ENCODE measurements at regions not wholly inside any gene's neighbourhood (a gene's known extent, or its start where the extent isn't known, plus 50 kb on each side); places are given as distances from the start of the nearest gene placed in this dataset.
"Not testable (repeated sequence)": the region's sequence is repeated elsewhere in the genome, so short reads cannot be mapped to it uniquely, and the experiment has no call there.

DNA sequence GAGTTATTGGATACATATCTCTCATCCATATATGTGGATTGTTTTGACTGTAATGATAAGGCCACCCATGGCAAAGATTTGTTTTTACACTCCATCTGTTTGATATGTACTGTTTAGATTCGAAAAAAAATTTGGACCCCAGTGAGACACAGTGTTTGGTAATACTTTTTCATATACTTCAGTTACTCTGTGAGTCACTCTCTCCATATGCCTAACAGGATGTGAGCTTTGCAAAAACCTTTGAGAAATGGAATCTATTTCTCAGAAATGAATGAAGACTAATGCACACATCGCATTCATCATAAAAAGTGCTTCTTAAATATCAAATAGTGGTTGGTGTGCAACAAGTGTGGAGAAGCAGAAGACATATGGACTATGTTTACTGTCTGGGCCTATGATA is 781.5 kb downstream of the SLC6A15 start:
- no peak overlapping the region for H3K4me3 Mint-ChIP-seq (ENCODE audit: low read depth)
- no peak for DNase-seq (ENCODE audit: low spot score, unreplicated experiment)
- H3K36me3 Mint-ChIP-seq (ENCODE audit: insufficient read depth), result no peaks in the 10 kb centered on the region
- no peaks in the 10 kb centered on the region for H3K27me3 Mint-ChIP-seq
- TF ChIP-seq, protein P1, sequence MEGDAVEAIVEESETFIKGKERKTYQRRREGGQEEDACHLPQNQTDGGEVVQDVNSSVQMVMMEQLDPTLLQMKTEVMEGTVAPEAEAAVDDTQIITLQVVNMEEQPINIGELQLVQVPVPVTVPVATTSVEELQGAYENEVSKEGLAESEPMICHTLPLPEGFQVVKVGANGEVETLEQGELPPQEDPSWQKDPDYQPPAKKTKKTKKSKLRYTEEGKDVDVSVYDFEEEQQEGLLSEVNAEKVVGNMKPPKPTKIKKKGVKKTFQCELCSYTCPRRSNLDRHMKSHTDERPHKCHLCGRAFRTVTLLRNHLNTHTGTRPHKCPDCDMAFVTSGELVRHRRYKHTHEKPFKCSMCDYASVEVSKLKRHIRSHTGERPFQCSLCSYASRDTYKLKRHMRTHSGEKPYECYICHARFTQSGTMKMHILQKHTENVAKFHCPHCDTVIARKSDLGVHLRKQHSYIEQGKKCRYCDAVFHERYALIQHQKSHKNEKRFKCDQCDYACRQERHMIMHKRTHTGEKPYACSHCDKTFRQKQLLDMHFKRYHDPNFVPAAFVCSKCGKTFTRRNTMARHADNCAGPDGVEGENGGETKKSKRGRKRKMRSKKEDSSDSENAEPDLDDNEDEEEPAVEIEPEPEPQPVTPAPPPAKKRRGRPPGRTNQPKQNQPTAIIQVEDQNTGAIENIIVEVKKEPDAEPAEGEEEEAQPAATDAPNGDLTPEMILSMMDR (IDR thresholded peaks at IDR 0.05; ENCODE audit: unreplicated experiment), result no peak
- H3K27ac Mint-ChIP-seq, result no peak overlapping the region
- H3K4me1 Mint-ChIP-seq (ENCODE audit: low read depth), result no peaks in the 10 kb centered on the region
- no peaks in the 10 kb centered on the region for H3K9me3 Mint-ChIP-seq (ENCODE audit: low read depth)

GRCh38 chr12:84128117-84128991 is 784.2 kb downstream of the SLC6A15 start:
- TF ChIP-seq, protein P1 (IDR thresholded peaks at IDR 0.05; ENCODE audit: unreplicated experiment), result no peak
- Mint-ChIP-seq H3K27ac (no peak overlapping the region), H3K4me1 (ENCODE audit: low read depth) (no peaks in the 10 kb centered on the region), H3K4me3 (ENCODE audit: low read depth) (no peak overlapping the region), H3K27me3 (no peaks in the 10 kb centered on the region), H3K36me3 (ENCODE audit: insufficient read depth) (no peaks in the 10 kb centered on the region), H3K9me3 (ENCODE audit: low read depth) (no peaks in the 10 kb centered on the region)
- no peak for DNase-seq (ENCODE audit: low spot score, unreplicated experiment)

GRCh38 chr12:84124211-84124610 is 788.4 kb downstream of the SLC6A15 start:
- Mint-ChIP-seq H3K9me3 (ENCODE audit: low read depth) (no peaks in the 10 kb centered on the region), H3K27ac (no peak overlapping the region), H3K4me3 (ENCODE audit: low read depth) (no peak overlapping the region), H3K27me3 (no peaks in the 10 kb centered on the region), H3K36me3 (ENCODE audit: insufficient read depth) (no peaks in the 10 kb centered on the region), H3K4me1 (ENCODE audit: low read depth) (no peaks in the 10 kb centered on the region)
- no peak for DNase-seq (ENCODE audit: low spot score, unreplicated experiment)
- TF ChIP-seq, protein P1 (IDR thresholded peaks at IDR 0.05; ENCODE audit: unreplicated experiment), result no peak

DNA sequence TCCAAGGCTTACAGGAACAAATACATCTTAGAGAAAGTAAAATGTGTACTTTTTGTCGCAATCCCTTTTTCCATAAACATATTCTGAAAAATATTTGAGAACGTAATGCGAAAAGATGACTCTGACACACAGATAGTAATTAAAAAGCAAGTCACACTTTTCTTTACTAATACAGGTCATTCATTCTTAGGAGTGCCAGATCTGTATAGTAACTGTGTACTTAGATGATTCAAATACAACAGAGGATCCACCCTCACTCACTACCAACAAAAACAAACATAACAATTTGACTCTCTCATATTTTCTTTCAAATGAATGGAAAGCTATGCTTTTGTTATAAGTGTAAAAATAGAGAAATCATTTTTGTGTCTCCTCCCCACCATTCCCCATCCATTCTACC is 795.4 kb downstream of the SLC6A15 start:
- Mint-ChIP-seq H3K4me1 (ENCODE audit: low read depth) (no peaks in the 10 kb centered on the region), H3K27ac (no peak overlapping the region)

DNA sequence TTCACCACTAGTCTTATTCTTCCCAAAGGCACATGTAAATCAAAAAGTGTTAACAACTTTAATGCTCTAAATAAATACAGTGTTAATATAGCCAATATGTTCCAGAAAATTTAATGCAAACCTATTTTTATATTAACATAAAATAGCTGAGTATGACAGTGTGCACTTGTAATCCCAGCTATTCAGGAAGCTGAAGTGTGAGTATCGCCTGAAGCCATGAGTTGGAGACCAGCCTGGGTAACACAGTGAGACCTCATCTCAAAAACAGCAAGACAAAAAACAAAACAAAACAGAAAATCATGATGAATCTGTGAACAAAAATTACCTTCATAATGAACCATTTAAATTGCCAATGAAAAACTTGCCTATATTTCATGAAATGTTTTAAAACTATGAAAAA is 798.9 kb downstream of the SLC6A15 start:
- H3K4me3 Mint-ChIP-seq (ENCODE audit: low read depth), result no peak overlapping the region
- no peaks in the 10 kb centered on the region for H3K36me3 Mint-ChIP-seq (ENCODE audit: insufficient read depth)
- TF ChIP-seq, protein P1 (IDR thresholded peaks at IDR 0.05; ENCODE audit: unreplicated experiment), result no peak
- H3K27me3 Mint-ChIP-seq, result no peaks in the 10 kb centered on the region
- H3K4me1 Mint-ChIP-seq (ENCODE audit: low read depth), result no peaks in the 10 kb centered on the region
- H3K9me3 Mint-ChIP-seq (ENCODE audit: low read depth), result peaks cover 17% of the 10 kb centered on the region
- H3K27ac Mint-ChIP-seq, result no peak overlapping the region
- DNase-seq (ENCODE audit: low spot score, unreplicated experiment), result no peak

More for the DNA sequence above, 795.4 kb downstream of the SLC6A15 start:
- Mint-ChIP-seq H3K27me3 (no peaks in the 10 kb centered on the region), H3K9me3 (ENCODE audit: low read depth) (no peaks in the 10 kb centered on the region), H3K36me3 (ENCODE audit: insufficient read depth) (no peaks in the 10 kb centered on the region), H3K4me3 (ENCODE audit: low read depth) (no peak overlapping the region)
- DNase-seq (ENCODE audit: low spot score, unreplicated experiment), result no peak
- TF ChIP-seq, protein P1 (IDR thresholded peaks at IDR 0.05; ENCODE audit: unreplicated experiment), result no peak

- H3K36me3 Mint-ChIP-seq (ENCODE audit: insufficient read depth); H3K27ac Mint-ChIP-seq: not testable (repeated sequence)
These were observed 808.7 kb downstream of the SLC6A15 start for GRCh38 chr12:84103886-84104285.

DNA sequence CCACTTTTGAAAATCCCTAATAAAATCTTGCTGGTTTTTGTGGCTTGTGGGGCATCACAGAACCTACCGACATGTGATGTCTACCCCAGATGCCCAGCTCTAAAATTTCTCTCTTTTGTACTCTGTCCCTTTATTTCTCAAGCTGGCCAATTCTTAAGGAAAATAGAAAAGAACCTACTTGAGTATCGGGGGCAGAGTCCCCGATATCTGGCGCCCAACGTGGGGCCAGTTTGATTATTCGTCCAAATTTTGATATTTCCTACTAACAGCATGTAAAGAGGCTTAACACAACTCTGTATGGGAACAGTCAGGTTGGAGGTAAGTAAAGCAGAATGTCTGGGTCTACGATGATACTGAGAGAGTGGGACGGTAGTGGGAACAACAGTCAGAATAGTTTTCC is 810.6 kb downstream of the SLC6A15 start:
- H3K9me3 Mint-ChIP-seq (ENCODE audit: low read depth), result peaks cover 55% of the 10 kb centered on the region
- not testable (repeated sequence) for H3K27ac Mint-ChIP-seq; DNase-seq (ENCODE audit: low spot score, unreplicated experiment); H3K27me3 Mint-ChIP-seq; H3K4me1 Mint-ChIP-seq (ENCODE audit: low read depth); H3K36me3 Mint-ChIP-seq (ENCODE audit: insufficient read depth); H3K4me3 Mint-ChIP-seq (ENCODE audit: low read depth)

More at GRCh38 chr12:84103886-84104285, 808.7 kb downstream of the SLC6A15 start:
- not testable (repeated sequence) for H3K4me3 Mint-ChIP-seq (ENCODE audit: low read depth); DNase-seq (ENCODE audit: low spot score, unreplicated experiment); H3K27me3 Mint-ChIP-seq; H3K4me1 Mint-ChIP-seq (ENCODE audit: low read depth)
- H3K9me3 Mint-ChIP-seq (ENCODE audit: low read depth), result peaks cover 56% of the 10 kb centered on the region

DNA sequence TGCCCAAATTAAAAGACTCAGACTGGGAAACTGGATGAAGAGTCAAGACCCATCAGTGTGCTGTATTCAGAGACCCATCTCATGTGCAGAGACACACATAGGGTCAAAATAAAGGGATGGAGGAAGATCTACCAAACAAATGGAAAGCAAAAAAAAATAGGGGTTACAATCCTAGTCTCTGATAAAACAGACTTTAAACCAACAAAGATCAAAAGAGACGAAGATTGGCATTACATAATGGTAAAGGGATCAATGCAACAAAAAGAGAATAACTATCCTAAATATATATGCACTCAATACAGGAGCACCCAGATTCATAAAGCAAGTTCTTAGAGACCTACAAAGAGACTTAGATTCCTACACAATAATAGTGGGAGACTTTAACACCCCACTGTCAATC is 813.0 kb downstream of the SLC6A15 start:
- not testable (repeated sequence) for H3K36me3 Mint-ChIP-seq (ENCODE audit: insufficient read depth); H3K27ac Mint-ChIP-seq; H3K27me3 Mint-ChIP-seq; DNase-seq (ENCODE audit: low spot score, unreplicated experiment); H3K4me1 Mint-ChIP-seq (ENCODE audit: low read depth); H3K4me3 Mint-ChIP-seq (ENCODE audit: low read depth)
- peaks cover 46% of the 10 kb centered on the region for H3K9me3 Mint-ChIP-seq (ENCODE audit: low read depth)

All from progenitor cell of endocrine pancreas (in vitro differentiated cells).